Activated CD8-positive, alpha-beta memory T cell treated with anti-CD3 and anti-CD28 coated beads, Interleukin-2, amount 50 U/mL, for 4 hours (primary cell): ENCODE measurements at regions not wholly inside any gene's neighbourhood (a gene's known extent, or its start where the extent isn't known, plus 50 kb on each side); places are given as distances from the start of the nearest gene placed in this dataset.

Experiments
- DNase-seq: peaks from one replicate; pipeline ENCODE4 v3.0.0-alpha.2; 2020

DNA sequence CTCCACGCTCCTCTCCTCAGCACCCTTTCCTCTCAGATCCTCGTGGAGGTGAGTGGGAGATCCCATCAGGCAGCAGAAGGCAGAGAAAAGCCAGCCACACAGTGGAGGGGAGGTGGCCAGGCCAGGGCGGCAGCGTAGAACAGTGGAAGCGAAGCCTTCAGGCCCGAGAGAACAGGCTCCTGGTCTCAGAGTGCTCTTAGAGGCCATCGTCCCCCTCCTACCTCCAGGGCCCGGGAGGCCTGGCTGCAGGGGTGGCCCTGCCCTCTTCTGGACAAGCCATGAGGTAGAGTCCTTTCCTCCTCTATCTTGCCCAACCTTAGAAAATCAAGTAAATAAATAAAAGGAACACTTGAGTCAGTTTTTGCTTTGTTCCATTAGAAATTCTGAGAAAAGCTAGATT is 202.0 kb downstream of the KATNAL1 start:
- DNase-seq: no peak

GRCh38 chr13:30103161-30103840 is 204.1 kb downstream of the KATNAL1 start:
- no peak for DNase-seq

- no peak for DNase-seq
Measured at GRCh38 chr13:30100226-30100625, 207.1 kb downstream of the KATNAL1 start.

DNA sequence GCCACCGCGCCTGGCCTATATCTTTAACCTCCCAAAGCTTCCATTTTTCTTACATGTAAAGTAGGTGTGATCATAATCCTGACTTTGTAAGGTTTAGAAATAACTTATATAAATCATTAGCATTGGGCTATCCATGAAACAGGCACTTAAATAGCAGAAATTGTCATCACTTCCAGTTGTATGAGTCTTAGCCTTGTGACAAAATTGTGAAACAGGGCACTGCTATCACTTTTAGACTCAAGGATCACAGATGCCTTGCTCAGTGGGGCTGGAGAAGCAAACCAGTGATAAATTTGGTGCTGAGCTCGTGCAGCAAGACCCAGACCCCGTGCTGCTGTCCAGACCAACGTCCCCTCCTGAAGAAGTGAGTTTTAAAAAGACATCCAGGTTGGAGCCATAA is 209.7 kb downstream of the KATNAL1 start:
- no peak for DNase-seq

GRCh38 chr13:30097089-30097488 is 210.3 kb downstream of the KATNAL1 start:
- DNase-seq: no peak

DNA sequence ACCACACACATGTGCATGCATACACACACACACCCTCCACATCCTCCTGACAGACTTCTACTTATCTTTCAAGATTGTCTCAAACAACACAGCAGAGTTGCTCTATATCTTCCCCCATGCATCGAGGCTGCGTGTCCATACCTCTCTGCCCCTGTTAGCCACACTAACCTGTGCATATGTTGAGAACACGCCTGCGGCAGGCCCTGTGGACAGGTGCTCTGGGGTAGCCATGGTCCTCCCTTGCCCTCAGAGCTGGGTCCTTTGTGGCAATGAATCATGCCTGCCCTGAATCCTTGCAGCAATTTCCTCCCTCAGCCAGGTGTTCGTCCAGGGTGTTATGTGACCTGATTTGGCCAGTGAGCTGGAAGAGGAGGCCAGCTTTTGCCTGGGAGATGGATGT is 213.3 kb downstream of the KATNAL1 start:
- DNase-seq: no peak

DNA sequence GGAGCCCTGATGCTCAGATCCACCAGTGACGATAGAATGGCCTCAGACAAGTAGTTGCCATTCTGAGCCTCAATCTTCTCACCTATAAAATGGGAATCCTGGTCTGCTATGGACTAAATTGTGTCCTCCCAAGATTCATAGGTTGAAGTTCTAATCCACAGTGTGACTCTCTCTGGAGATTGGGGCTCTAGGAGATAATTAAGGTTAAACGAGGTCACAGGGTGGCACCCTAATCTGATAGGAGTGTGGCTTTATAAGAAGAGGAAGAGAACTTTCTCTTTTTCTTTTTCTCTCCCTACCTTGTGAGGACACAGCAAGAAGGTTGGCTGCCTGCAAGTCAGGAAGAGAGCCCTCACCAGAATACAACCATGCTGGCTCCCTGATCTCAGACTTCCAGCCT is 214.1 kb downstream of the KATNAL1 start:
- no peak for DNase-seq

DNA sequence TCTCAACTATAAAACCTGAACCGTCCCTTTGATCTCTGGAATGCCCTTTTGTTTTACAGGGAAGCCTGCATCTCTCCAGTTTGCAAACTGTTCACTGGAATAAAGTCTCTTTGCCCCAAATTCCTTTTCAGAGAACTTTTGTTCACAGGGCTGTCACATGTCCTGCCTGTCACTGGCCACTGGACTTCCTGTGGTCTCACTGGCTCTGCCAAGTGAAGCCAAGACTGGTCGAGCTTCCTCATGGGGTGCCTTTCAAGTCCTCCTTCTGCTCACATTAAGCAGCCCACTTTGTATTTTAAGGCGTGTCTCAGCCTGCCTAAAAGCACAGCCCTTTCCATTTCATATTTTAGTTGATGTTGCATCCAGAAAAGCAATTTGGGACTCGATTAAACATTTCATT is 215.7 kb downstream of the KATNAL1 start:
- DNase-seq: no peak

- DNase-seq: no peak
Measured at GRCh38 chr13:30091035-30091434, 216.3 kb downstream of the KATNAL1 start.

DNA sequence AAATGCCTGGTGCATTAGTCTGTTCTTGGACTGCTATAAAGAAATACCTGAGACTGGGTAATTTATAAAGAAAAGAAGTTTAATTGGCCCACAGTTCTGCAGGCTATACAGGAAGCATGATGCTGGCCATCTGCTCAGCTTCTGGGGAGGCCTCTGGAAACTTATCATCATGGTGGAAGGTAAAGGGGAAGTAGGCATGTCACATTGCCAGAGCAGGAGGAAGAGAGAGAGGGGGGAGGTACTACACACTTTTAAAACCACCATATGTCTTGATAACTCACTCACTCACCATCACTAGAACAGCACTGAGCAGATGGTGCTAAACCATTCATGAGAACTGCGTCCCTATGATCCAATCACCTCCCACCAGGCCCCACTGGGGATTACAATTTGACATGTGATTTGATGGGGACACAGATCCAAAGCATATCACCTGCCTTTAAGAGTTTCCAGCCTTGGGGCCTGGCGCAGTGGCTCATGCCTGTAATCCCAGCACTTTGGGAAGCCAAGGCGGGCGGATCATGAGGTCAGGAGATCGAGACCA is 219.0 kb downstream of the KATNAL1 start:
- DNase-seq: no peak

DNA sequence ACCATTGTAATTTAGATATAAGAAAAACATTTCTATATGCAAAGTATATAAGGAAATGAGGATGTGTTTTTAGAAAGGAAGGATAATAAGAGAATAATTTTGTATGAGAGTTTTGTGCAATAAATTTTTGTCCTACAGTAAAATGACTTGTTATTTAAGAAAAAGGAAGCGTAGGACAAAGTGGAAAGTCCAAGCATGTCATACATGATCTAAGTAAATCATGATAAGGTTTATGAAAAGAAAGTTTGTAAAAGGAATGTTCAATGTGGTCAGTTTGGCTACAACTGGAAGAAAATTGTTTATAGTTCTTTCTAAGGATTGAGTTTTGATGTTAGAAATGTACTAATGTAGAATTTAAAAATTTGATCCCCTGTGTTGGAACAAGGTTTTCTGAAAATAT is 222.3 kb downstream of the KATNAL1 start:
- no peak for DNase-seq

DNA sequence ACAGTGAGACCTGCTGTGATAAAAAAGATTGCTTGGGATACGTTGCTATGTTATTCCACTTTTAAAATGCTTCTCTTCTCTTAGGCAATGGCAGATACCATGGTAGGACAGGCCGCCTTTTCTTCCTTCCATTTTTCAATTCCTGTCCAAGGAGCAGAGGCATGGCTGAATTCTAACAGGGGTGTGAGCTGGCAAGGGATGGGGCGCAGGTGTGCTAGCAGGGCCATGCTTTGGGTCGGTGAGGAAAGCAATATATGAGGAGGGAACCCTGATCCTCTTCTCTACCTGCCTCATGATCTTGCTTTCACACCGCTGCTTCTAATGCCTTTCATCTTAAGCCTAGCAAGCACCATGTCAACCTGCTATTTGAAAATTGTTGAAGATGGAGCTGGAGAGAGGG is 225.0 kb downstream of the KATNAL1 start:
- DNase-seq: no peak

DNA sequence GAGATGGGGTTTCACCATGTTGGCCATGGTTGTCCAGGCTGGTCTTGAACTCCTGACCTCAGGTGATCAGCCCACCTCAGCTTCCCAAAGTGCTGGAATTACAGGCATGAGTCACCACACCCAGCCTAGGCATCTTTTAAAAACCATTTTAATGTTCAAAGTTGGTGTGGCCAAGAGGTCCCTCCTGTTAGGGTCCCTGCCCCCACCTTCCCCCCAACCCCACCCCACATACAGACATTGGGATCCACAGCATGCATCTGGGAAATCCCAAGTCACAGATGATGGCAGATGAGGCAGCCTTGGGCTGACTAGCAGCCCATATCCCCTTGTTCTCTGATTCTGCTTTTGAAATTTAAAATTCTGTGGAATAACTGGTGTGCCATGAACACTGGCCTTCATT is 226.0 kb downstream of the KATNAL1 start:
- DNase-seq: no peak

DNA sequence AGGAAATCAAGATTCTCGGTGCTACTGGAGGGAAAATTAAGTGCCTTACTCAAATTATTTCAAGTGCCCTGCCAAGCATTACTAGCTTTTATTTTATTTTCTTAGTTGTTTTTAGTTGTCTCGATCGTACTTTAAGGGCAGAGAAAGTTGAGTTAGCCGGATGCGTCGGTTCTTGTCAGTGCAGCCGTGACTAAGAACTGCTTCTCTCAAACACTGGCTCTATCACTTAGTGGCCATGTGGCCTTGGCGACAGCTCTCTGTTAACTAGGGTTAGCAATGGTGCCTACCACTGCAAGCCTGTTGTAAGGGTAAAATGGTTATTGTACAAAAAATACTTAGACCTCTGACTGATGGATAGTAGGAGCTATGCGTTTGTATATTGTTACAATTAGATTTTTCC is 227.8 kb downstream of the KATNAL1 start:
- no peak for DNase-seq

DNA sequence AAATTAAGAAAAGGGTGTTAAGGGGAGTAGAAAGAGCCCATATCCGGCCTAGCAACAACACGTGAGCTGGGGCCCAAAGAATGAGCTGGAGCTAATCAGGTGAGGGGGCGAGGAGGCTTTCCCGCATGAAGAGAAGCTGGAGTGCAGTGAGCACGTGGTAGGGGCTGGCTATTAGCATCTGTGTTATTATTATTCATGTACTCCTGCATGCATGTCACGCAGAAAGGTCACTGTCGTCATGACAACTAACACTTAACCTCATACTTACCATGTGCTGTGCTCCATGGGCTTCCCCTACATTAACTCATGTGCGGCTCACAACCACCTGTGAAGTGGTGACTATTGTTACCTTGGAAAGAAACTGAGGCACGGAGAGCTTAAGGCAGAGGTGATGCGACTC is 227.6 kb upstream of the UBL3 start:
- DNase-seq: no peak

- no peak for DNase-seq
Measured at GRCh38 chr13:30077240-30077735, 226.9 kb upstream of the UBL3 start.

DNA sequence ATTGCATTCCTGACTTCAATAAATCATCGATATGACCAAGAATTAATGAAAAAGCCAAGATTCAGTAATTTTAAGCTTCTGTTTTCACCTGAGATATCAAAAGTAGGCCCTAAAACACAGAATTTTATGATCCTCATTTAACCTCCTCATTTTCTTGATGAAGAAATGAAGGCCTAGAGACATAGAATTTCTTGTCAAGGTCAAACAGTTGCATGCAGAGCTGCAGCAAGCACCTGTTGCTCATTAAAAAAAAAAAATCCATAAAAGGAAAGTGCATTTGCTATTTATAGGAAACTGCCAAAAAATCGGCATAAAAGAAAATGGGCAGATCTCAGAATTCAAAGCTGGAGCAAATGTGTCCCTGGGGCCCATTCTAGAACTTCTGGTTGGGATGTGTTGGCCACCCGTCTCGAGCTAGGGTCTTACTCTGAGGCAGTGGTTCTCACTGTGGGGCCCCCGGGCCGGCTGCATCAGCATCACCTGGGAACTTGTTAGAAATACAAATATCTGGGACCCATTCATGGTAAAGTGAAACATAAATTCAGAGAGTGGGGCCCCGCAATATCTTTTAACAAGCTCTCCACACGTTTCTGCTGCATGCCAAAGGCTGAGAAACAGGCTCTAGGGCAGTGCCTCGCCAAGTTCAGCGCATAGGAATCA is 224.7 kb upstream of the UBL3 start:
- DNase-seq: no peak

- no peak for DNase-seq
Measured at GRCh38 chr13:30074431-30074830, 224.0 kb upstream of the UBL3 start.

- no peak for DNase-seq
Measured at GRCh38 chr13:30072818-30073186, 222.4 kb upstream of the UBL3 start.

GRCh38 chr13:30071969-30072817 is 221.8 kb upstream of the UBL3 start:
- no peak for DNase-seq

- no peak for DNase-seq
Measured at GRCh38 chr13:30065181-30065580, 214.8 kb upstream of the UBL3 start.

DNA sequence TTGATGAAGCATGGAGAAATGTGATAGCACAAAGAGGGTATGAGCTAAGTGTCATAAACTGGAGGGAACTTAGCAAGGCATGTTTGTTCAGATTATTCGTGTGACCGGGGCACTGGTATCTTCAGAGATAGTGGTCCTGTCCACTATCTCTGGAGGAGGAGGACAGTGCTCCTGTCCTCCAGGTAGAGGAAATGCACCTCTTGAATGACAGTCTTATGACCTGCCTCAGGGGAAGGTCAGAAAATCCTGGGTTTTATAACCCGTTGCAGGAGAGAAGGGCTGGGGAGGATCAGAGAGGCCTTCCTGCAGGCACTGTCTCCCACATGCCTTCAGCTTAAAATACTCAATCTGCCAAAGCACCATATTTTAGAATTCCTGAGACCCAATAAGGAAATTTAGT is 213.5 kb upstream of the UBL3 start:
- DNase-seq: no peak

DNA sequence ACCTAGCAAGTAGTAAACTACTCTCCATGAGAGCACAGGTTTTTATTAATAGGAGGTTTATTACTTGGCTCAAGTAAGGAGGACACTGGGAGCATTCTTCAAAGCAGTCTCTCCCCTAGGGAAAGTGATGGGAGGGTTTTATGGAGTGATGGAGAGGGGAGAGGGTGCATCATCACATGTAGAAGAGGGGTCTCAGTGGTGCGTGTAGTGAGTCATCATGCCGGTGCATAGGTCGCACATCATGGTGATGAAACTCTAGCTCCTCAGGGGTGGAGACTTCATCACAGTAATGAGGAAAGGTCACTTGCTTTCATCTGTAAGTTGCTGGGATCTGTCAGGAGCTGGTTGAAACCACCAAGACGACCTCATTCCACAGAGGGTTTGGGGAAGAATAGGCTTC is 210.8 kb upstream of the UBL3 start:
- DNase-seq: no peak

GRCh38 chr13:30058429-30058828 is 208.0 kb upstream of the UBL3 start:
- DNase-seq: no peak
